GM21360 (cell line): ENCODE measurements at regions not wholly inside any gene's neighbourhood (a gene's known extent, or its start where the extent isn't known, plus 50 kb on each side); places are given as distances from the start of the nearest gene placed in this dataset.

Source experiments
- ATAC-seq: cut with Tn5 transposase; IDR thresholded peaks from one replicate; pipeline ENCODE4 v1.9.1; 2021; ENCODE audit warnings: mild to moderate bottlenecking, moderate library complexity; ENCODE audit not compliant: unreplicated experiment

DNA sequence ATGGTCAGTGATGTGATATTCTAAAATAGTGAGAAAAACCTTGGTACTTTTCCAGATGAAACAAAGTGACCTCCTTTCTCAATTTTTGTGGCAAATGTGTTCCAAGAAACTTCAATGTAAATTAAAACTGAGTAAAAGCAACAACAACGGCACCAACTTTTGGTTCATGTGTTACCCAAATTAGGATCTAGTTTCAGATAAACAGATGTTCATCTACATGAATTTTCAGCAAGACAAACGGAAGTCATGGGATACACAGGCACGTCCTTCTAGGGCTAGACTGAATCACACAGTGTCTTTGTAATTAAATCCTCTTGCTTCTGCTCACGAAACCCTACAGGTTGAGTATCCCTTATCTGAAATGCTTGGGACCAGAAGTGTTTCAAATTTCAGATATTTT is 915.2 kb downstream of the TFAP2A start:
- ATAC-seq: no peak

DNA sequence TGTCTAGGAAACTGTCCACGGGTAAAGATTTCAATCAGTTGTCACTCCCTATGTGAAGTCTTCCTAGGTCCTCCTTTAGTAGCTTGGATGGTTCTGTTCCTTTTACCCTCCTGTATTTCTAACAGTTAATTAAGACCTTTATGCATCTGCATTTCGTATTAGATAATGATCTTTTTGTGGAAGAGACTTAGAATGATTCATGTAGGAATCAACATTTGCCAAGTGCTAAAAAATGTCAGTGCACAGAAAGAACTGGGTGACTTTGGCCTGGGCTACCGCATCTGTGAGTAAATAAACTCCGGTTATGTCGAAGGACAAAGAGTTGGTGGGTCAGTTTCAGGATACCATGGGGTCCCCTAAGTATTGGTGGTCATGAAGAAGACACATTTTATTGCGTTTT is 918.0 kb downstream of the TFAP2A start:
- ATAC-seq: no peak

DNA sequence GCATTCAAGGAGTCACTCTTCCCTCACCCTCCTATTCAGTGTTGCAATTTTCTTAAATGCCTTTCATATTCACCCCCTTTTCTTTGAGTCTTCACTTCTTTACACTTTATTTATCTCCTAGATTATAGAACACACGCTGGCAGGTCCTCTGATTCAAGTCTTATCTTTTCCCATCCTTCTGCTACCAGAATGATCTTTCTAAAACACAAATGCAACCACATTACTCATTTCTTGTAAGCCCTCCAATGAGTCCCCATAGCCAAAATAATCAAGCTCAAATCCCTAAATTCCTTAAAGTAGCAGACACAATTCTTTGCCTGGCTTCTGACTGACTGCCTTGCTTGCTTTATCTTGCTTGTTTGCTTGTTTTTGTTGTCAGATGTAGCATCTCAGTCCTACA is 920.0 kb downstream of the TFAP2A start:
- no peak for ATAC-seq

- ATAC-seq: no peak
These were observed 922.1 kb downstream of the TFAP2A start for GRCh38 chr6:9492790-9493189.

GRCh38 chr6:9487128-9487527 is 927.7 kb downstream of the TFAP2A start:
- ATAC-seq: no peak

DNA sequence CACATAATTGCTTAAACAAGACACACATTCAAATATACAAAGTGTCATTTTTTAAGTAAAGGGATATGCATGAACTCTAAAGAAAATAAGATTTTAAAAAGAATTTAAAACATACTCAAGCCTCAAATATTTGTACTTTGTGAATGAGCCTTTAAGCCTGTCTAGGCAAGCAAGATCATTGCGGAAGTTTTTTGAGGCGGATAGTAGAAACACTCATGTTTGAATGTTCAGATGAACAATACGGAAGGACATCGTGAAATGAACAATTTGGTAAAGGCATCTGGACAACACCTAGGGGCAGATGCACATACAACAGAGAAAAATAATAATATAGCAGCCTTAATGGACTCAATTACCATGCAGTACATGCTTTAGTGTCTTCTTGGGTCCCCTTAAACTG is 928.9 kb downstream of the TFAP2A start:
- ATAC-seq: no peak

DNA sequence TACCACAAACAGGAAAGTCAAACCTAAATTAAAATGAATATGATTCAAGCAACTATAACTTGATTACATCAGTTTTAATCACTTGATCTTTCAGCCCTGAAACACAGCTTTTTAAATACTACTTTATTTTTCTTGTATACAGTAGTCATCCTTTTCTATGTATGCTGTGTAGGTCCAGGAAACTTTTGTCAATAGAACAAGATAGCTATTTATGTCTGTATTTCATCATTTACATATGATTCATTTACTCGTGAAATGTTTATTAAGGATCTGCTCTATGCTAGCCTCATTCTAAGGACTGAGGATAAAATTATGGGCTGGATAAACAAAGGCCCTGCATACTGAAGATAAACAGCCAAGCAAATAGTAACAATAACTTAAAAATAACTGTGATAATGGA is 930.2 kb downstream of the TFAP2A start:
- ATAC-seq: no peak

DNA sequence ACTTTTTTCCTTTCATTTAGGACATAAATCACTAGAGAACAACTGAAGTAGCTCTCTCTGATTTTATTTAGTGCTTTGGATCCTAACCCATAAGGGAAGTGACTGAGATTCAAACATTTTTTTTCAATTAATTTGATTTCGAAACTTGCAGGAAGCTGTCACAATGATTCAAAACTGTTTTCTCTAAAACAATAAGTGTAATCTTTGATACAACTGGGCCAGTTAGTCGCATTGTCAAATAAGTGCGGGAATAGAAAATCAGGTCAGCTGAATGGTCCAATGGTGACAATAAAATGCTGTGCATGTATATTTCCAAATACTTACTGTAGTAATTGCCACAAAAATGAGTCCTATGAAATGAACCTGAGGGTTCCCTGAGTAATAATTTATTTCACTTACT is 930.8 kb downstream of the TFAP2A start:
- no peak for ATAC-seq

DNA sequence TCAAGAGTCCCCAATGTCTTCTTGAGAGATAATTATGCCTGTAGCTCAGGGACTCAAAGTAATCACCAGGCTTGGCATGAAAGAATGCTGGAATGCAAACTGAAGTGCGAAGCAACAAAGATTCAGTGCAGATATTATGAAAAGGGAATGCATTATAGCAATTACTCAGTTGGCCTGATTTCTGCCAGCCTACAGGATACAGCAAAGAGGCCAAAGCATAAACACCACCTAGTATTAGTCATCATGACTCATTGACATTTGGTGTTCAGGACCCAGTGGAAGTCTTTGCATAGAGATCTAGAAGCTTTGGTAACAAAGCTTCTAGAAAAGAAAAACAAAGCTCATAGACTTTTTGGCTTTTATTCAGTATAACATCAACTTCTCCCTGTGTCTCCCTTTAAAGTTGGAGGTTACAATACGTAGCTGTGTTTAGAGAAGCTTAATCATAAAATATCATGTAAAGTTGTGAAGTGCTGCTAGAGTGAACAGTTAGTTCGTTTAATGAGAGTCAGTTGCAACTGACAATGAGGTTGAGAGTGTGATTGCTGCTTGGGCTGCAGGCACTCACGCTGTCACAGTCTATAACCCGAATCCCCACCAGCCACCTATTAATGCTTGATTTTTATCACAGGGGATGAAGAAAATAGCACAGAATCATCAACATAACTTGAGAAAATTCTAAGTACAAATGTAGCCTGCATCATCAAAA is 932.7 kb downstream of the TFAP2A start:
- ATAC-seq: peak; percentile 64

GRCh38 chr6:9481292-9482029 is 933.4 kb downstream of the TFAP2A start:
- no peak for ATAC-seq

DNA sequence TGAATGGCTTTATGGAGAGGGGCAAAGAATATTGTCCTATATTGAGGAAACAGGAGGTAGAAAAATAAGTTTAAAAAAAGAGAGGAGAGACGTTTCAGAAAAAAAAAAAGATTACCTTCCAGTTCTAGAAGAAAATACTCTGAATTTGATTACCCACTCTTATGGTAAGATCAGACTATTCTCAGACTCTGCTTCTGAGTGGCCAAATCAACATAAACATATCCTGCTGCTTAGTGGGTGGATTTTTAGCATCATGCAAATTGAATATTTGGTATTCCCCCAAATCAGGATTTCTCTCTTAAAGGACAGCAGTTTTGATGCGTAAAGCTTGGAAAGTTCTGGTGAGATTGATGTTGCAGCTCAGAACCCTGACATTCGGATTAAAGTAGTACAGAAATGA is 946.6 kb downstream of the TFAP2A start:
- ATAC-seq: no peak

DNA sequence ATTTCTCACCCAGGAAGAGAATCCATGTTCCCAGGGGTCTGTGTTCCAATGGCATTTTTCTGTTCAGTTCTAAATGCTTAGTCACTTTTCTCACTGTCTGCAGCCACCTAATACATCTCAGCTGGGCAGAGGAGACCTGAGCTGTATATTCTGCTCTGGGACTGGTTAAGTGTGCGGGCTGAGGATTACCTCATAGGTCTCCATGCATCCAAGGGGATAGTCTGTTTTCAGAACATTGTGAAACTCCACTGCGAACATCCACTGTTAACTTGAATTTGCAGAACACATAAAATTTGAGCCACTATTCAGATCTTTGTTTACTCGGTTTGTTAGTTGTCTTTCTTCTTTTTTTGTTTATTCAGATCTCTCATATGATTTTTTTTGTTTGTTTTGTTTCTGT is 947.1 kb downstream of the TFAP2A start:
- ATAC-seq: no peak

DNA sequence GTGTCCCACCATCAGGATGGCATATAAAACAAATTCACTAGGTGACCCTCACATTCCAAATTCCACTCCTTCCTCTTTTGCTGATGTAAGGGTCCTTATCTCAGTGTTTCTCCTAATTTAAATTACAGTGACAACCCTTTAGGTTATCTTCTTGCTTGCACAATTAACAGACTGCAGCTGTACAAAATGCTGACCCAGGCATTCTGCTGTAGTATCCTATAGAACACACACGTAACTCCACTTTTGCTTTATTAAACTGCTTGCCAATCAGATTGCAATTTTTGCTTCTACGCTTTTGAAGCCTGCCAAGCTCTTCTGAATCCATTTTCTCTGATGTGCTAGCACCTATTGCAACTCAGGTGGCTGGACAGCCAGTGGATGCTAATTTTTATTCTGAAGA is 950.3 kb downstream of the TFAP2A start:
- ATAC-seq: no peak

DNA sequence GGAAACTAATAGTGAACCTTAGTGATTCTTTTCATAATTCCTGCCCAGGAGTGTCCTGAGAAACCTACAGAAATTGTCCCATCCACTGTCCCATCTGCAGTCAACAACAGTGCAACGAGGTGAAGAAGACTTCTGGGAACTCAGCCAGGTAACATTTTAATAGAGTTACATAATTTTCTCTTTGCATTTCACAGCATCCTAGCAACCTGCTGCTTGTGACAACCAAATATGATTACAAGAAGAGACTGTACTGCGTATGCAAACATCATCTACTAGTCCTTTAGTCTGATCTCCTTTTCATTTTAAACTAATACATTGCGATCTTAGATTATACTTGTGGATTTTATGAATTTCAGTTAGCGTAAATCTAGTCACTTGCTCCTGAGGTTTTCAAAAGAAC is 951.6 kb downstream of the TFAP2A start:
- ATAC-seq: no peak

GRCh38 chr6:9461188-9461587 is 953.7 kb downstream of the TFAP2A start:
- ATAC-seq: no peak

DNA sequence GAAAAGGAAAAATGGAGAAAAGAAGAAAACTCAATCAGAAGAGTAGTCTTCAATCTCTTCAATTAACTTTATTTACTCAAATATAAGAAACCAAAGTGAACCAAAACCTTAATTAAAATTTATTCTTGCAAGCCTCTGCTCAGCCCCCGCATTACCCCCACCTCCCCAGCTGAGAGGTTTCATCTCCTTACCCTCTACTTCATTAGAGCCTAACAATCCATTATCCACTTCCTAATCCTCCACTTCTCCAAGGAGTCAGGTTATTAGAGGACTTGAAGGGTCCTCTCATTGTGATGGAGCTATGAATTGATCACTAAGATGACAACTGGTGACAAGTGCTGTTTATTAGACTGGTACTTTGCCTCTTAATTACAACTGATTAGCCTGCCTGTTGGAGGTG is 956.5 kb downstream of the TFAP2A start:
- ATAC-seq: no peak

GRCh38 chr6:9455864-9456658 is 958.8 kb downstream of the TFAP2A start:
- ATAC-seq: no peak

- ATAC-seq: no peak
These were observed 975.1 kb downstream of the TFAP2A start for GRCh38 chr6:9439621-9440330.

DNA sequence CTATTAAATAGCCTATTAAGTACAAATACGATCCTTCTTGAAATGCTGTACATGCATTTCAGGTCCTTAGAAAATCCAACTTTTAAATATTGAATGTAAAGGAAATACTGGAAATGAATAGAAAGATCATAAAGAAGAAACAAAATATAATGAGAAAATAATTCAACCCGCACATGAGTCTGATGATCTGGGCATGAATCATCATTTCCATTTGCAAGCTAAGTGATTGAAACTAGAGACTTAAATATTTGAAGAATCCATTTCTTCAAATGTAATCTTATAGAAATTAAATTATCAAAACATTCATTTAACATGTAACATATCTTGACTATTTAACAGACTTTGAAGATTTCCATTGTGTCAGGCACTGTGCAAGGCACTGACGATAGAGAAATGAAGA is 977.0 kb downstream of the TFAP2A start:
- no peak for ATAC-seq

GRCh38 chr6:9435281-9435680 is 979.6 kb downstream of the TFAP2A start:
- ATAC-seq: no peak

- ATAC-seq: no peak
These were observed 982.9 kb downstream of the TFAP2A start for GRCh38 chr6:9431945-9432344.
